ENCODE measurements at regions not wholly inside any gene's neighbourhood (a gene's known extent, or its start where the extent isn't known, plus 50 kb on each side); places are given as distances from the start of the nearest gene placed in this dataset.

DNA sequence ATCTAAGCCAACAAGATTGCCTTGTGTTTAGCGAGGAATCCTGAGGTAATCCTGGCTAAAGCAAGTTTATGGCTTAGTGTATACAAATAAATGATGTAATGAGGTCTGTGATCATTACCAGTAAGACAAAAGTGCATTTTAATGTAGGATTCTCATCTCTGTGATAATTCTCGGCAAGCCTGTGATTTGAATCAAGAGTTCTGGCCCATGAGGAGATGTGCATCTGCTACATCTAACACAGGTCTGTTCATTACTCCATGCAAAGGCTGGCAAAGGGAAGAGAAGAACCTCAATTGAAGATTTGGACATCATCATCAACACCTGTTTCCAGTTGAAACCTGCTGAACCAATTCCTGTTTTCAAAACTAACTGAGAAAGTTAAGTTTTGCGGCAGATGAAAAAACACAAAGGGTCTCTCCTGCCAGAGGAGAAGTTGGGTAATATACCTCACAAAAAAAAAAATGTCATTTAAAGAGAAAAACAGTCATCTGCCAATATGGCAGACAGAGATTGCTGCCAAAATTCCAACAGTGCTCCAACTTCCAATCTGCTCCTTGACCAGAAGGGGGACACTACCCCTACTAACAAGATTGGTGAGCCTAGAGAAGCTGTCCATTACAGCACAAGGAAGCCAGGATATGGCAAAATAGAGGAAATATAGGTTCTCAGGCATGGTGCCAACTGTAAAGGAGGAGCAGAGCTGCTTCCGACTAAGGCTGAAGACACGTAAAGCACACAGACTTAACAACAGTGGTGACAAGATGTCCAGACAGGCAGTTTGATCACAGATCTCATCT is 453.7 kb downstream of the TTLL7 start:
- Histone ChIP-seq H3K27ac (no peak overlapping the region), H3K4me3 (no peak overlapping the region), H3K36me3 (no peaks in the 10 kb centered on the region), H3K27me3 (no peaks in the 10 kb centered on the region), H3K9me3 (no peaks in the 10 kb centered on the region), H3K4me1 (ENCODE audit: insufficient read depth) (no peaks in the 10 kb centered on the region)
- 87 to 94% (median 90%) methylated on average over 5 of the region's 5 CpGs for WGBS, 3 donors
- TF ChIP-seq POLR2A (IDR thresholded peaks at IDR 0.05) (no peak), EP300 (IDR thresholded peaks at IDR 0.05) (no peak)
- TF ChIP-seq, protein P1, sequence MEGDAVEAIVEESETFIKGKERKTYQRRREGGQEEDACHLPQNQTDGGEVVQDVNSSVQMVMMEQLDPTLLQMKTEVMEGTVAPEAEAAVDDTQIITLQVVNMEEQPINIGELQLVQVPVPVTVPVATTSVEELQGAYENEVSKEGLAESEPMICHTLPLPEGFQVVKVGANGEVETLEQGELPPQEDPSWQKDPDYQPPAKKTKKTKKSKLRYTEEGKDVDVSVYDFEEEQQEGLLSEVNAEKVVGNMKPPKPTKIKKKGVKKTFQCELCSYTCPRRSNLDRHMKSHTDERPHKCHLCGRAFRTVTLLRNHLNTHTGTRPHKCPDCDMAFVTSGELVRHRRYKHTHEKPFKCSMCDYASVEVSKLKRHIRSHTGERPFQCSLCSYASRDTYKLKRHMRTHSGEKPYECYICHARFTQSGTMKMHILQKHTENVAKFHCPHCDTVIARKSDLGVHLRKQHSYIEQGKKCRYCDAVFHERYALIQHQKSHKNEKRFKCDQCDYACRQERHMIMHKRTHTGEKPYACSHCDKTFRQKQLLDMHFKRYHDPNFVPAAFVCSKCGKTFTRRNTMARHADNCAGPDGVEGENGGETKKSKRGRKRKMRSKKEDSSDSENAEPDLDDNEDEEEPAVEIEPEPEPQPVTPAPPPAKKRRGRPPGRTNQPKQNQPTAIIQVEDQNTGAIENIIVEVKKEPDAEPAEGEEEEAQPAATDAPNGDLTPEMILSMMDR (IDR thresholded peaks at IDR 0.05), result no peak
- intact Hi-C loops (cut with DNase I), result no loop called here
- no peak for DNase-seq

DNA sequence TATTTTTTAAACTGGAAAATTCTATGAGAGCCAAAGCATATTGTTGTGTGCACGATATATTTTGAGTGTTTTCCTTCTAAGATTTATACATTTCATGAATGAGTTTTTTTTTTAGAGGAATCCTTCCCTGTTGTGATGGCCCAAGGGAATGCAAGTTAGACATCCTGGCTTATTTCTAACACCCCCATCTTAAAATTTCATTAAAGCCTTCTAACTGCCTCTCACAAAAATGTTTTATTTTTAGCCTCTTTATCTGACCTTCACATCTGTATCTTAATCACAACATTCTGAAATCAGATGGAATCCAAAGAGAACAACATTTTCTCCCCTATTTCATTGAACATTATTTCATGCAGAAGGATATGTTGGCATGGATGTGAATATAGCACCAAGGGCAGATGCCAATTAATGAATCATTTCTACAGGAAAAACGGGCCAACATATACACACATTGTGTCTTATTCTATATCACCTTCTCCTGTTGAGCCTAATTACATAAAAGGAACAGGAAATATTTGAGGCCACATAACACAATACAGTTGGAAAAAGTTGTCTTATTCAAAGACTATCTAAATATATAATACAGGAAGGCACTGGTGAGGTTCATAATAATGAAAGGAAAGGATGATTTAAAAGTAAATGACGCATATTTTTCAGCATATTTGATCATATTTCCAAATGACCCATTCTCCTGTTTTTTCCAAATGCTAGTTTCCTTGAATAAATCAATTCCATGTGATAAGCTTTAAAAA is 455.5 kb downstream of the TTLL7 start:
- Histone ChIP-seq H3K36me3 (no peaks in the 10 kb centered on the region), H3K4me3 (no peak overlapping the region), H3K27ac (no peak overlapping the region), H3K27me3 (no peaks in the 10 kb centered on the region), H3K4me1 (ENCODE audit: insufficient read depth) (no peaks in the 10 kb centered on the region), H3K9me3 (no peaks in the 10 kb centered on the region)
- intact Hi-C loops (cut with DNase I), result no loop called here
- TF ChIP-seq POLR2A (IDR thresholded peaks at IDR 0.05) (no peak), EP300 (IDR thresholded peaks at IDR 0.05) (no peak)
- TF ChIP-seq, protein P1 (IDR thresholded peaks at IDR 0.05), result no peak
- no peak for DNase-seq
- 86 to 90% (median 88%) methylated on average over 3 of the region's 3 CpGs for WGBS, 3 donors

DNA sequence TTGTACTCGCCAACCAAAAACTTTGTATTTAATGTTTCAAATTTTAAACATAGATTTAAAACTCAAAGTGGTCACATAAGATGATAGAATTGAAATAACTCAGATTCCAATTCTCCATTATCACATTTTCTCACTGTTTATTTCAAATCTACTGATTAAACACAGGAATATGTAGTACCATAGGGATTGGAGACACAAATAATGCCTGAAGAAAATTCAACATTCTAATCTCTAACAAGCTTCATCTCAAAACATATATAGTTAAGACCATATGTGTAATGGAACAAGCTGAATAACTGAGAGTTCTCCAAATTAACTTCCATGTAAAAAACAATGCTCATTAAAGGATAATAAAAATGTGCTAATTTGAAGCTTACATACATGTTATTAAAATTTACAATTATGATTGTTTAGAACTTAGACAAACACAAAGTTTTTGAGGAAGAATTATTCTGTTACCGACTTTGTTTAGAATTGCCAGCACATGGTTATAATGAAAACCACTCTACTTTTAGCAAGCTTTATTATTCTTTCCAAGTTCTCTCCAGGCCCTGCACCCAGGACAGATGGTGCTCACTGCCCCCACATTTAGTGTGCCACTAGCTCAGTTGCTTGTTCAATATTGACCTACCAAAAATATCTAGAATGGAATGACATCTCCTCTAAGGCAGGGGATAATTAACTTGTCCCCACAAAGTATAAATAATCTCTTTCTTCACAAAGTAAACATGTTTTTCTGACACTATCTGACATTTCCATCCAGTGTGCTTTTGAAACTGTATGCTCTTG is 467.2 kb downstream of the TTLL7 start:
- H3K27ac ChIP-seq, result no peak overlapping the region
- 36 to 54% (median 44%) methylated on average over 2 of the region's 2 CpGs for WGBS, 3 donors

DNA sequence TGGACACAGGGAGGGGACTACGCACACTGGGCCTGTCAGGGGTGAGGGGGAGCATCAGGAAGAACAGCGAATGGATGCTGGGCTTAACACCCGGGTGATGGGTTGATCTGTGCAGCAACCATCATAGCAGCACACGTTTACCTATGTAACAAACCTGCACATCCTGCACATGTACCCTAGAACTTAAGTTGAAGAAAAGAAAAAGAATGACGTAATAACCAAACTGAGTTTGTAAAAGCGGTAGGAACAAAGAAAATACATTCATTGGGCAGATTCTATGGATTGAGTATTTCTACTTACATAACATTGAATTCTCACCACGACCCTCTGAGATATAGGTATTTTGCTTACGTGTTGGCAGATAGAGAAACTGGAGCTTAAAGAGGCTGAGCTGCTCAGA is 468.4 kb downstream of the TTLL7 start:
- intact Hi-C loops (cut with DNase I), result no loop called here
- Histone ChIP-seq H3K9me3 (peaks cover 0 to 4% of the 10 kb centered on the region in 2 donors), H3K4me1 (ENCODE audit: insufficient read depth) (no peaks in the 10 kb centered on the region), H3K27me3 (no peaks in the 10 kb centered on the region), H3K4me3 (no peak overlapping the region), H3K36me3 (no peaks in the 10 kb centered on the region), H3K27ac (no peak overlapping the region)
- no peak for TF ChIP-seq EP300 (IDR thresholded peaks at IDR 0.05)
- TF ChIP-seq POLR2A (IDR thresholded peaks at IDR 0.05), result no peak
- WGBS, 3 donors, result 92 to 95% (median 94%) methylated on average over 8 of the region's 8 CpGs
- no peak for DNase-seq

More for the DNA sequence above, 467.2 kb downstream of the TTLL7 start:
- peaks cover 0 to 4% of the 10 kb centered on the region in 2 donors for H3K9me3 ChIP-seq
- H3K36me3 ChIP-seq, result no peaks in the 10 kb centered on the region
- DNase-seq, result no peak
- no peaks in the 10 kb centered on the region for H3K4me1 ChIP-seq (ENCODE audit: insufficient read depth)
- intact Hi-C loops (cut with DNase I), result no loop called here
- TF ChIP-seq, protein P1 (IDR thresholded peaks at IDR 0.05), result no peak
- TF ChIP-seq POLR2A (IDR thresholded peaks at IDR 0.05) (no peak), EP300 (IDR thresholded peaks at IDR 0.05) (no peak)
- H3K4me3 ChIP-seq, result no peak overlapping the region
- H3K27me3 ChIP-seq, result no peaks in the 10 kb centered on the region
